NCI-H146 (cell line): ENCODE measurements at regions not wholly inside any gene's neighbourhood (a gene's known extent, or its start where the extent isn't known, plus 50 kb on each side); places are given as distances from the start of the nearest gene placed in this dataset.
A peak's percentile ranks its signal among the peaks of the same experiment; 100 is the strongest.
"Not testable (repeated sequence)": the region's sequence is repeated elsewhere in the genome, so short reads cannot be mapped to it uniquely, and the experiment has no call there.

Source experiments
- DNase-seq: peaks from one replicate; lab custom pipeline; 2025; lab: John Stamatoyannopoulos, UW

DNA sequence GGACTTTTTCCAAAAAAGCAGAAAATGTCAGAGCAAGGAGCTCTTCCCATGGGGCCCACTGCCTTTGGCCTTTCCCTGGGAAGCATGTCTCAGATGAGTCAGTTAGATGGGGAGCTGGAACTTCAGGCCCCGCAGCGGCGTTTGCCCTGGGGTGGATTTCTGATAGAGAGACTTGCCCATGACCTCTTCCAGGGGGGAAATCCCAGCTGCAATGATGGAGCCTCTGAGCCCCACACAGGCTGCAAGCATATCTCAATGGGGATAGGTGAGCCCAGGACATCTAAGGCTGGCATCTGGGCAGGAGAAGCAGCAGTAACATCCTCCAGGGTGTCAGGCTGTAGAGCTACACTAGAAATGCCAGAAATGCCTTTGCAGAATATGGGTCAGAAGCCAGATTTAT is 269.2 kb upstream of the TCERG1L start:
- no peak for DNase-seq

DNA sequence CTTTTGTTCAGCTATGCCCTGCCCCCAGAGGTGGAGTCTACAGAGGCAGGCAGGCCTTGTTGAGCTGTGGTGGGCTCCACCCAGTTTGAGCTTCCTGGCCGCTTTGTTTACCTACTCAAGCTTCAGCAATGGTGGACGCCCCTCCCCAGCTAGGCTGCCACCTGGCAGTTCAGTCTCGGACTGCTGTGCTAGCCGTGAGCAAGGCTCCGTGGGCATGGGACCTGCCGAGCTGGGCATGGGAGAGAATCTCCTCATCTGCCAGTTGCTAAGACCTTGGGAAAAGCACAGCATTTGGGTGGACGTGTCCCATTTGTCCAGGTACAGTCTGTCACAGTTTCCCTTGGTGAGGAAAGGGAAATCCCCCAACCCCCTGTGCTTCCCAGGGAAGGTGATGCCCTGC is 270.0 kb upstream of the TCERG1L start:
- DNase-seq: not testable (repeated sequence)

DNA sequence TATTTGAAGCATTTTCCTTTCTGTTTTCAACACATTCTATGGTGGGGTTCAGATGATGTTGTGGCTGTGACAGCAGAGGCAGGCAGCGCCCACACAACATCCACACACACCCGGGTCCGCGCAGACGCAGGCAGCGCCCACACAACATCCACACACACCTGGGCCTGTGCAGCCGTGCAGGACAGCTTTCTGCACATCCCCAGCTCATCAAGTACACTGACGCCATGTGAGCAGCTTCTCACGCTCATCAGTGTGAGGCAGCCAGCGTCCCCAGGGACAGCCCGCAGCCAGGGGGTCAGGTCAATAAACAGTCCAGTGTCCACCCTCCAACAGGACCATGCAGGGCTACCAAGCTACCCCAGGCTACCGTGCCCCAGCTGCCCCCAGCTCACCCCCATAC is 272.8 kb upstream of the TCERG1L start:
- no peak for DNase-seq

DNA sequence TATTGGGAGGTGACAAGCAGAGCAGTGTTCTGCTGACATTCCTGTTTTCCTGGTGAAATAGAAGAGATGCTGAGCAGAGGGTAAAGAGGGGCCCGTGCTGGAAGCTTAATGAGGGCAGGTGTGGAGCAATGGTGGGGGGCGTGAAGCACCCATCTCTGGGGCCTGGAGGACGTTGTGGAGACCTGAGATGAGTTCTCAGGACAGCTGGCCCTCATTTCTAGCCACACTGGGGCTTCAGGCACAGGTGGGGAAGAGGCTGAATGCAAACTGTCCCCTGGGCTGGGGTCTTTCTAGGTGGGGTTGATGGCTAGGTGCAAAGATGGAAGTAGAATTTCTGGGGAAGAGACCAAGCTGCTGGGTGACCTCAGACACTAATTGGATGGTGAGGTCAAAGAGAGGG is 274.2 kb upstream of the TCERG1L start:
- DNase-seq: no peak

DNA sequence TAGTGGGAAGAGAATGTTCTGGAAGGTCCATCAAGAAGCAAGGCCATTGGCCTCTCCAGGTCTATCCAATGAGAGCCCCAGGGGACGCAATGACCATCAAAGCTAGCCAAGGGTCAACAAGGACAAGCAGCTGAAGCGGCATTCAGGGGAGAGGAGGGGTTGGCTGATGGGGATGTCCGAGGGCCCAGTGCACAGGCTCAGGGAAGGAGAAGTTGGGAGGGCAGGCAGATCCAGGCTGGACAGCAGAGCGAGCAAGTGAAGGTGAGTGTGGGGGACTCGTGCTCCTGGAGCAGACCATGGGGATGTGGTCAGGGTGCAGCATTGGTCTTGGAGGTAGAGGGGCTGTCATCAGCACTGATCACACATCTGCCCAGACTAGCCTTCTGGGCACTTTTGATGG is 275.4 kb upstream of the TCERG1L start:
- DNase-seq: no peak

DNA sequence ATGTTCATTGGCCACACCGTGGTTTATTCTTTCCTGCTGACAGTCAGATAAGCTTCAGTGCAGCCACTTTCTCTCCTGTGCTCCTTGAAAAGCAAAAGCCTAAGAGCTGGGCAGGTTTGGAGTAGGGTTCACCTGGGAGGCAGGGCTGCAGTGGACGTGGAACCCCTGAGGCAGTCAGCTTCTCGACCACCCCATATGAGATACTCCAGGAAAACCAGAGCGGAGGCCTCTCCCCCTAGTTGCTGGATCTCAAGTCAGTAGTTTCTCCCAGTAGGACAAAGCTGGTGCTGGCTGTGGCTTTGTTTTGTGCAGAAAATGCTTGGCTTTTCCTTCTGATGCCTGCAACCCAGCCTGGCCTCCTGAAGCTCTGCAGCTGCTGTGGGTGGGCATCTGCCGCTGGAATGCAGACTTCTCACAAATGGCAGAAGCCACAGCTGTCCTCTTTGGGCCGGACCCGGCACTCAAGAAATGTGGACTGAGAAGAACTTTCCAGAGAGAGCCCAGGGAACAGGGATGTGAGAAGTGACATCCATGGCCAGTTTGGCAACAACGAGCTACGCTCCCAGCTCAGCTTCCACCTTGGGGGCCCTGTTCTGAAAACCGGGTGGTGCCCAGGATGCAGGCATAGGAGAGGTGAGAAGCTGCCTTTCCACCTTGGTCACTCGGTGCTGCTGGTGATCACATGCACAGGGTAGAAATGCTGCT is 276.6 kb upstream of the TCERG1L start:
- DNase-seq: no peak

DNA sequence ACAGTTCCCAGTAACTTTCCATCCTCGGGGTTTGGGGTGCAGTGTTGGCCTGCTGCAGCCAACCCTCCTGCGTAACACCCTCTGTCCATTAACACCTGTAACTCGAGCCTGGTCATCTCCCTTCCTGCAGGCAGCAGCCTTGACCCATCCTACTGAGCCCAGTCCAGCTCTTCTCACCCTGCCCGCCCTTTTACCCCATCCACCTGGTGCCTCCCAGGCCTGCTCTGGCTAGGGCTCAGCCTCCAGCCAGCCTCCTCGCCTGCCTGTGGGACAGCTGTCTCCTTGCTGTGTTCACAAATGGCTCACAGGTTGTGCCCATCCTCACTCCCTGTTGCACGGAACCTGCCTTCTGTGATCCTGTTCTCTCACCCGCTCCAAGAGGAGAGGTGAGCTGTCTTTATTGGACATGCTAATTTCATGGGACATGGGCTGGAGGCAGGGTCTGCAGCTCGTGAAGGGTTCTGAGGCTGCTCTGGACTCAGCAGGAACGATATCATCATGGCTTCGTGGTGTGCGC is 277.2 kb upstream of the TCERG1L start:
- DNase-seq: no peak

DNA sequence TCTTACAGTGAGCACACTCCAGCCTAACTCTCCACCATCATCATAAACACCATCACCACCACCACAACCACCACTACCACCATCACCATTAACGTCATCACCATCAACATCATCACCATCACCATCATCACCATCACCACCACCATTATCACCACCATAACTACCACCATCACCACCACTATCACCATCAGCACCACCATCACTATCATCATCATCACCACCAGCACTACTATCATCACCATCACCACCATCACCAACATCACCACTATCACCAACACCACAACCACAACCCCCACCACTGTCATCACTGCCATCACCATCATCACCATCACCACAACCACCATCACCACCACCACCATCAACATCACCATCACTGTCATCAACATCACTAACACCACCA is 279.0 kb upstream of the TCERG1L start:
- DNase-seq: no peak

DNA sequence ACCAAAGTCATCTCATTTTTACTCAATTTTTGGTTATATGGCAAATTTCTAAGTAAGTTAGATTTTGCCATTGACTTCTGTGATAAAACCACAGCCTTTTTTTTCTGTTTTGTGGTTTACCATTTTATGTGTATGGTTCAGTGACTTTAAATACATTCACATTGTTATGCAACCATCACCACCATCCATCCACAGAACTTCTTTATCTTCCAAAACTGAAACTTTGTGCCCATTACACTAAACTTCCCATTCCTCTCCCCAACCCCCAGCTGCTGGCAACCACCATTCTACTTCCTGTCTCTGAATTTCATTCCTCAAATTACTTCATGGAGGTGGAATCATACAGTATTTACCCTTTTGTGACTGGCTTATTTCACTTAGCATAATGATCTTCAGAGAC is 280.4 kb upstream of the TCERG1L start:
- DNase-seq: no peak

DNA sequence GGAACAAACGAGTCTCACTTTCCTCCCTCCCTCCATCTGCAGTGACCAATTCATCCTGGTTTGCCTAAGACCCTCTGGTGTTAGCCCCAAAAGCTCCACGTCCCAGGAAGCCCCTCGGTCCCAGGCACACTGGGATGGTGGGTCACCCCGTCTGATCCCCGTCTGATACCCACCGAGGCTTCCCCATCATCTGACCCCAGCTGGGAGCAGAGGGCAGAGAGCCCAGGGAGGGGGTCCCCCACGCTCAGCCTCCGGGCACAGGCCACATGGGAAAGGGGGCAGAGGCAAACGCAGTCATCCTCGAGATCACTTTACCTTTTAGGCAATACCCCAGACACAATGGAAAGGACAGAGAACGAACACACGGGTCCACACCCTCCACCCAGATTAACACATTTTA is 291.6 kb upstream of the PPP2R2D start:
- no peak for DNase-seq

DNA sequence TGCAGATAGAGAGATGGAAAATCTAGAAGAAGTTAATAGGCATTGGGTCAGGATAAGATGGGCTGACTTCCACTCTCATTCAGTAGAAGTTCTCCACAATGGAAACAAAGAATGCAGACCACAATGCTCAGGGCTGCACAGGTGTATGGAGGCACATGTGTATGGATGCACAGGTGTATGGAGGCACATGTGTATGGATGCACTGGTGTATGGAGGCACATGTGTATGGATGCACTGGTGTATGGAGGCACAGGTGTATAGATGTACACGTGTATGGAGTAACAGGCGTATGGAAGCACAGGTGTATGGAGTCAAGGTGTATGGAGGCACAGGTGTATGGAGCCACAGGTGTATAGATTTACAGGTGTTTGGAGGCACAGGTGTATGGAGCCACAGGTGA is 285.7 kb upstream of the PPP2R2D start:
- DNase-seq: no peak

DNA sequence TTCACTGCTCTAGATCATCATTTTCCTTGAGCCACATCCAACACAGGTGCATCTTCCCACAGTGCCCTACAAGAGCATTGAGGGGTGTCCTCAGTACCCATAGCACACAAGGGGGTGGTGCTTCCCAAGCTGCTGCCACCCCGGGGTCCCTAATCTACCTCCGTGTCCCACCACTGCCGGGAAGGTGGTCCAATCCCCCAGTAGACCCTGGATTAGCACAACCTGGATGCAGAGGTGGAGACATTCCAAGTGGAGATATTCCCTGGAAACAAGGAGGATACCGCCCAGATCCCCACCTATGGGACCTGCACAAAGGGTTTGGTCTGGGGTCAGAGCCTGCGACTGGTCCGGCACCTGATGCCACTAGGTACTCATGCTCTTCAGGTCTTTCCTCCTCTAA is 284.8 kb upstream of the PPP2R2D start:
- DNase-seq: no peak

DNA sequence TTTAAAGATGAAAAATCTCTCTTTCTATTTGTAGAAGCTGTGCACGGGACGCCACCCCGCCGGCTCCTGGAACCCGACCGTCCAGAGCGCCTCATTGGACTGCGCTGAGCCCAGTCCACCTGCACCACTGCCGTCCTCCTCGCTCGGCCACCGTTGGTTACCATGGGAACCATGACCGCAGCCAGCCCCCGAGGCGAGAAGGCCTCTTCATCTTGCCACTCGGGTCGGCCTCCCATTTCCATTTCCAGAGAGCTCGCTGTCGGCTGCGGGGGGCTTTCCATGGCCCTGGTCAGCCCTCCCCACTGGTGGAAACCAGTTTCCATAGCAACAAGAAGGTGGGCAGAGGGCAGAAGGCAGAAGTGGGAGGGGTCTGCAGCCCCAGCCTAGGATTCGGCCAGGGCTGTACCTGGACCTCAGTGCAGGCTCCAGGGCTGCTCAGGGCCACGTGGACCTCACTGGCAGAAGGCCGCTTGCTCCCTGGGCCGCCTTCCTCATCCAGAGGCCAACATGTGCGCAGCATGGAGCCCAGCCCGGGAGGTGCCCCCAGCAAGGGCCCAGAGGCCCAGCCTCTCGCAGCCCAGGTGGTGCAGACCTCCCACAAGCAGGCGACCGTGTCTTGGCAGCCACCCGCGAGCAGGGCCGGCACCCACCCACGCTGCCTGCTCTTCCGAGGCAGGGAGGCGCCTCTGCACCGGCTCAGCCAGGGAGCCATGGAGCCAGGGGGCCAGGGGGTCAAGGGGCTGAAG is 283.5 kb upstream of the PPP2R2D start:
- DNase-seq: peak; percentile 12

DNA sequence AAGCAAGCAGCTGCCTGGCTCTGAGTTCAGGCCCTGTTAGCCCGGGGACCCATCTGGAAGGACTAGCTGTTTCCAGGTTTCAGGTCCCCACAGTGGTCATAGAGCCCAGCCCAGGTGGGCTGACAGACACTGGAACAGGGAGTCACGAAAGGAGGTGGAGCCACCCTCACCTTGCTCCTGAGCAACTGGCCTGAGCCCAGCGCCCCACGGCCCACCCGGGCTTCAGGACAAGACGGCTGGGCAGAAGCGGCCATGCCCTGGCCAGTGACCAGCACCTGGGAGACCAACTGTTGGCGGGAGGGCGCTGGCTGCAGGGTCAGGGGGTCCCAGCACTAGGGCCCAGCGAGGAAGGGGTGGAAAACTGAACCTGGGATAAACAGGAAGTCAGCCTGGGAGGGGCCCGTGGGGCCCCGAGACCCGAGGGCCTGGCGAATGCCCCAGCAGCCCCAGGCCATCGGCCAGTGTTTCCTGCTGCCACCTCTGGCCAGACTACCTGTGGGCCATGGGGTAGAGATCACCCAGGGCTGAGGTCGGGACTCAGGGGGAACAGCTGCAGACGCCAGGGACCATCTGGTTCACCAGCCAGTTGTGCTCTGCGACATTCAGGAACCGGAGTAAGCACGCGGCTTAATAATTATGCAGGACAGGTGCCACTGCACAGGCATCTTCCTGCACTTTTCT is 282.1 kb upstream of the PPP2R2D start:
- DNase-seq: no peak

DNA sequence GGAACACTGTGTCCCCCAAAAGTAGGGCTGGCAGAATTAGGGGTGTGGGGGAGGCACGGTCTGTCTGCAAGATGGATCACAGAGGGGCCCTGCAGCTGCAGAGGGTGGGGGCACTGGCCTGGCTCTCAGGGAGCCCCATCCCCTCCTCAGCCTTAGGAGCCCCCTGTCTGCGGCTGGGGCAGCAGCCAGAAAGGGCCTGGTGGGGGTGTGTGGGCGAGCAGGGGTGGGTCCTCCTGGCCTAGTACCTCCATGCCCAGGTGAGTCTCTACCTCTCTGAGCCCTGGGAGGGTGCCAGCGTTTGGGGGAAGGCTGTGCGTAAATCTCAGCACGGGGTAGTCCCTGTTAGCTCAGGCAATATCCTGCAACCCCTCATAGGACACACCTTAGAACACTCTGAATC is 280.5 kb upstream of the PPP2R2D start:
- no peak for DNase-seq

DNA sequence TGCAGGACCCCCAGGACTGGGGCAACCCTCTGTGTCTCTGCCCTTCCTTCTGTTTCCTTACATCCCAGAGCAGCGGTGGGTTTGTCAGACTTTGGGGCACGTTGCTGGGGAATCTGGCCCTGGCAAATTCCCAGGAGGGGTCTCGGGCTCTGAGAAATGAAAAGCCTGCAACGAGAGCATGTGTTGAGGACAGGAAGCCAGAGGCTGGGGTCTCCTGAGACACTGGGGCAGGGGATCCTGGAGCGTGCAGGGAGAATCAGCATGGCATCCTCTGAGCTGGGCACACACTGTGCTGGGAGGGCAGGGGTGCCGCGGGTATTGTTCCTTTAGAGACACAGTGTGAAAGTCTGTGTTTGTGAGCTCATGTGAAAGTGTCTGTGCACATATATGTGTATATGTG is 279.9 kb upstream of the PPP2R2D start:
- no peak for DNase-seq

DNA sequence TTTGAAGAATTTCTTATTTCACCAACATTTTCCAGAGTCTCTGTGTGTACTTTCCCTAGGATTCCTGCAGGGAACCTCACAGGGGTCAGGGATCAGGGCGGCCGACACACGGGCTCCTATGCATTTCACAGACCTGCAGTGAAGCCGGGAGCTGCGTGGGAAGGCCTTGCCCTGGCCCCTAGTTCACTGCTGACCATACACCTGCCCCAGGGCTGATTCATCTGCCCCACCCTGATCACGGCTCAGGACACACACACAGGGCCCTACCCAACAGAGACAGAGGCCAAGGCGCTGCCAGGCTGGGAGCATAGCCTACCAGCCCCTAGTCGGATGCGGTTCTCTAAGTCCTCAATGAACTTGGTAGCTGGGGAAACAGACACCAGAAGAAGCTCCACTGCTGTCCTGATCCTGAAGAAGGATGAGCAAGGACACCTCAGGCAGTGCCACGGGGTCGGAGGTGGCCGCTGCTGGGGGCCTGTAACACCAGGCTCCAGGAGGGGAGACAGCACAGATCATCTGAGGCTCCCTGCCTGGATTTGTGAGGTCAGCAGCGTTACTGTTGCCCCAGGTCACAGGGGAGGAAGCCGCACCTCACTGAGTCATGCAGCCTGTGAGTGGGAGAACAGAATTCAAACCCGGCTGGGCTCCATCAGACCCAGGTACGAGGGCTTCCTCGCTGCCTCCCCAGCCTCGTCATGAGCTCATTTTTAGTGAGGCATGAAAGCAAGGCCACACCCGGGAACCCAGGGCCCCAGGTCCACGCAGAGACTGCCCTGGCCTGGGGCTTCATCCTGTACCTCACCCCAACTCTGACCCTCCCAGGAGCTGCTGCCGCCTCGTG is 278.8 kb upstream of the PPP2R2D start:
- no peak for DNase-seq

DNA sequence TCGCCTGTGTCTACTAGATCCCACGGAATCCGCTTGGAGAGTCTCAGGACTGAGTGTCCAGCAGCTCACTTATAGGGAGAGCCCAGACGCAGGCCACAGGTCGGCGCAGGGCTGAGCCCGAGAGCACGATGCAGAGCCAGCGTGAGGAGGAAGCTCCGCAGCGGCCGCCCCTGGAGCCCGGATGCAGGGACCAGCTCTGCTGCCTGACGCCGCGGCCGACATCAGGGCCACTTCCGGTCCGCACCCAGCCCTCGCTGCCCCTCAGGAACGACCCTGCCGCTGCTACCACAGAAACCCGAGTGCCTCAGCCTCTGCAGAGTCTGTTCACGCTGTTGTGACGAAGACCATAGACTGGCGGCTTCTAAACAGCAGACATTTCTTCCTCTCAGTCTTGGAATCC is 275.8 kb upstream of the PPP2R2D start:
- no peak for DNase-seq

DNA sequence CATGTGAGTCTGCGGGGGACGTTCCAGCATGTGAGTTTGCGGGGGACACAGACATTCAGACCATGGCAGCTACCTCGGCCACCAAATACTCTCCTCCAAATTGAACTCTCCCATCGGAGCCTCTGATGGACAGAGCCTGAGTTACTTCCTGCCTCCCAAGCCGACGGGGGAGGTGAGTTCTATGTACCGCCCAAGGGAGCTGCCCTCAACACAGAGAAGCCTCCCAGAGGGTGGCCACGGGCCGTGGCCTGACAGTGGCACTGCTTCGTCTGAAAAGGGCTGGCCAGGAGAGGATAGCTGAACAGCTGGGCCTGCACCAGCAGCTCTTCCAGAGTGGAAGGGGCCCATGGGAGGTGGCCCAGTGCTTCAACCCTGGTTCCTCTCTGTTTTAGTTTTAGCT is 274.5 kb upstream of the PPP2R2D start:
- no peak for DNase-seq

DNA sequence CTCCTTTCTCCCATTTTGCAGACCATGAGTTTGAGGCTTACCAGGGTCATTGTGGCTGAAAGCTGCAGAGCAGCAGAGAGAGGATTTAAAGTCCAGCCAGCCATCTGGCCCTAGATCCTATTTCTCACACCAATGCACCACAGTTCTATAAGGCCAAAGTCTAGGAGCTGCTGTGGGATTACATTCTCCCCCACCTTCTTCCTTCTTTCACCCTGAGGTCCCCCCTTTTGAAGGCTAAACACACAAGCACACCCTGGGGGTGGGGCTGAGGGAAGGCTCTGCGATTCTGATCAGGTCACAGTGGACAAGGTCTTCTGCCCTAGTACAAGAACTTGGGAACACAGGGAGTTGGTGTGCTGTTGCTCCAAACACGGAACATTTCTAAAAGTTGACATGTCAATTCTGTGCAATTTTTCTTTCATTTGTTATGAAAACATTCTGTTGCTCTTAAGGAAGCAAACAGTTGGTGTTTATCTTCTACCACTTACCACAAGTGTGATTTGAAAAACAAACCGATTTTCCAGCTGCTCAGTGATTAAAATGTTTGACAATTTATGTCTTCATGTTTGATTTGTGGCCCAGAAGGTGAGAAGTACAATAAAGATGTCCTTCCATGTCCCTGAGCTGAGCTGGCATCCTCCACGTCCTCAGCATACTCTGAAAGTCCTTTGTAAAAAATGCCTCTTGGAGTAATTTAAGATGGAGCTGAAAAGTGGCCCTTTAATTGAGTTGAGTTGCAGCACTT is 271.6 kb upstream of the PPP2R2D start:
- DNase-seq: no peak

DNA sequence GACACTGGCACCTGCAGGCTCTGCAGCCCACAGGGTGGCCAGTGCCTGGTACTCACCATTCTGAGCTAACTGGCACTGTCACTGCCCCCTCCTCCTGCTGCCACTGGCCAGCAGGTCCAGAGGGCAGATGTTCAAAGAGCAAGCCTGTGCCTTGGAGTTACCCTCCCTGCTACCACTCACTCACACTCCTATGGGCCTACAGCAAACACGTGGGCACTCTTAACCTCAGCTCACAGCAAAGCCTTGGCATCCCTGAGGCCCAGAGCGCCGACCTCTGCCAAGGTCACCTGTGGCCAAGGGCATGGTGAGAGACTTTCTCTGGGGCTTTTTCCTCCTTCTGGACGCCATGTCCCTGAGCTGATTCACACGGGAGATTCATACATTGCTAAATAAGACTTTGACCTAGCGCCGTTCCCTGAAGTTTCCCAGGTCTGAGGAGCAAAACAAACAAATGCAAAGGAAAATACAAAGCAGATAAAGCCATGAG is 270.0 kb upstream of the PPP2R2D start:
- DNase-seq: no peak
